GM19023 (cell line): ENCODE measurements at regions not wholly inside any gene's neighbourhood (a gene's known extent, or its start where the extent isn't known, plus 50 kb on each side); places are given as distances from the start of the nearest gene placed in this dataset.
"Not testable (repeated sequence)": the region's sequence is repeated elsewhere in the genome, so short reads cannot be mapped to it uniquely, and the experiment has no call there.

ENCODE experiments used
- ATAC-seq: cut with Tn5 transposase; IDR thresholded peaks from one replicate; pipeline ENCODE4 v1.9.1; 2021; ENCODE audit warnings: mild to moderate bottlenecking, moderate library complexity; ENCODE audit not compliant: unreplicated experiment

DNA sequence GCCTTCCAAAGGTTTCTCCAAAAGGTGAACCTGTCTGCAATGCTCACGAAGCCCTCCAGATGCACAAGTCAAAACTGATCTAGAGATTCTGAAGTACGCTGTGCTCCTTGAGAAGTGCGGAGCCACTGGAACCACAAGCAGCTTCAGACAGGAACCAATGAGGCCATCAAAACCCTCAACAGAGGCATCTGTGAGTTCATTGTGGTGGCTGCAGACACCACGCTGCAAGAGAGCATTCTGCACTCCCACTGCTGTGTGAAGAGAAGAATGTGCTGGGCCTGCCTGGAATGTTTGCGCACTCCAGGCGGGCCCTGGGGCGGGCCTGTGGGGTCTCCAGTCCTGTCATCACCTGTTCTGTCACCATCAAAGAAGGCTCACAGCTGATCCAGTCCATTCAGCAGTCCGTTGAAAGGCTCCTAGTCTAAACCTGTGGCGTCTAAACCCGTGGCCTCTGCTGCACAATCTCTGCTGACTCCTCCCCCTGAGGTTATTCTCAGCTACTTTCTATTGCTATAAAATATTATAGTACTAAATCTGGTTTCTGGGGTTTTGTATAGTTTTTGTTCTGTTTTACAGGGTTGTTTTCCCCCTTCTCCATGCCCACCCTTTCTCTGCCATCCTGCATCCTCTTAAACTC is 111.6 kb downstream of the PPIAL4A start:
- not testable (repeated sequence) for ATAC-seq

DNA sequence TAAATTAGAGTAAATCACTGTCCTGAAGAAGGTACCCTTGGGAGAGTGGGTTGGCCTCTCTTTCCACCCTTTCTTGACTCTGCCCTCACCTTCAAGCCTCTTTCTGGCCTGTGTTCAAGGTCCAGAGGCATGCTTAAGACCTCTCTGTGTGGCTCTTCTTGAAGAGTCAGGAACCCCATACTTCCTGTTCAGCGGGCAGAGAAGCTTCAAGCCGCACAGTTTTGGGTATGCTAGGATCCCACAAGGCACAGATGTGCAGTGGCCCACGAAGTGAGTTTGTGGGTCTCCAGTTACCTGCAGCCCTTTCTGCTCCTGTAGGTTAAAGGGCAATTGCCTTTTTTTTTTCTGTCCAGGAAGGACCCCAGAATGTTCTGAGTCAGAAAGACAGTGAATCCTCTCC is 113.7 kb downstream of the PPIAL4A start:
- not testable (repeated sequence) for ATAC-seq

DNA sequence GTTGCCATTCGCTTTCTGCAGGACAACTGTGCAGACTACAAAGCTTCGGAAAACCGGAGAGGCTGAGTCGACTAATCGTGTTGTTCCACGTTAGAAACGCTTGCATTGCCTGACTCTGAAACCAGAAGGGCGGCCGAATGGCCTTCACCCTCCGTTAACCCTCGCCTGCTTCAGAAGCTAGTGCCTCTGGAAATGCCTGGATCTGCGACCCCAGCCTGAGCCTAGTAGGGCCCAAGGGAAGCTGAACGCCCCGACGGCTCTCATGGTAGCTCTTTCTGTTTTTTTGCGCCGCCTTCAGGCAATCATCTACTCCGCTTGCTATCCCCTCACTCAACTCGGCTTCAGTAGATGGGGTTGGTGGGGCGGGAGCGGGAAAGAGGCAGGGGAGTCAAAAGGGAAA is 117.3 kb downstream of the PPIAL4A start:
- ATAC-seq = not testable (repeated sequence)

DNA sequence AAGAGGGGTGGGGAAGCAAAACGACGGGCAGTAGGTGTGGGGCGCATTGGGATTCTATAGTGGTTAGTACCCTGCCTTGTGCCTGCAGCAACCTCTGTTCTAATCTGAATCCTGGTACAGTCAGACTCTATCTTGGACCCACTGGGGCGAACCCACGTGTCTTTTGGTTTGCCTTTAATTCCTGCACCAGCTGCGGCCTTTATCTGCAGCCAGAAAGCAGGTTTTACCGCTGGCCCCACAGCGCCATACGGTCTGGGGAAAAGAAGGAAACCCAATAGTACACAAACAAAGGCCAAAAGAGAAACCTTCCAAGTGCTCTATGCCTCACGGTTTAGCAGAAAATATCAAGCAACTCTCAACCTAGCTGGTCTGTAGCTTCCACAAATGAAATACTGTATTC is 118.2 kb downstream of the PPIAL4A start:
- not testable (repeated sequence) for ATAC-seq

DNA sequence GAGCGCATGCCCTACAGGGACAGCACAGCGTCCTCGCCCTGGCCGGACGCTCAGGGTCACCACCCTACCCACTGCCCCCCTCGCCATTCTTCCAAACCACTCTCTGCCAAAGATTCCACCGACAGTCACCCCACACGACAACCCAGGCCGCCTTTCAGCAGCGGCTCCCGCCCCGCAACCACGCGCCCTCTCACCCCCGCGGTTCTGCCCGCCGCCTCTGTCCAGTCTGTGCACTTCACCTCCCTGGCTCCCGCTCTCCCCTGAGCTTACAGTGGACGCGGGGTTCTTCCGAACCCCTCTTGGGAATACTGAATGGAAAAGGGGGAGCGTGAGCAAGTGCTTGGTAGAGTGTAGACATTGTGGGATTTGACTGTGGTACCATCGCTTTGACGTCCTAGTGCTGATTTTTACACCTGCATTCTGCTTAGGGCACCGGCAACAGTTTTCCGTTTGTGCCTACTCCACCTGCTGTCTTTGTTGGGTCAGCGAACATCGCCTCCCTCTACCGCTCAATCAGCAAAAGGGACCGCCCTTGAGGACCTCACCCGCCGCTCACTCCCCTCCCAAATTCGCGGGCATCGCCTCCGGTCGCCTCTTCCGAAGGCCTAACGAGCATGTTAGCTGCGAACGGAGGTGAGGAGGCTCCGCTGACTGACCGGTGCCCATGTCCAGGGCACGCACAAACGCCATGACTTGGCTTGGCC is 119.1 kb downstream of the PPIAL4A start:
- ATAC-seq = not testable (repeated sequence)

DNA sequence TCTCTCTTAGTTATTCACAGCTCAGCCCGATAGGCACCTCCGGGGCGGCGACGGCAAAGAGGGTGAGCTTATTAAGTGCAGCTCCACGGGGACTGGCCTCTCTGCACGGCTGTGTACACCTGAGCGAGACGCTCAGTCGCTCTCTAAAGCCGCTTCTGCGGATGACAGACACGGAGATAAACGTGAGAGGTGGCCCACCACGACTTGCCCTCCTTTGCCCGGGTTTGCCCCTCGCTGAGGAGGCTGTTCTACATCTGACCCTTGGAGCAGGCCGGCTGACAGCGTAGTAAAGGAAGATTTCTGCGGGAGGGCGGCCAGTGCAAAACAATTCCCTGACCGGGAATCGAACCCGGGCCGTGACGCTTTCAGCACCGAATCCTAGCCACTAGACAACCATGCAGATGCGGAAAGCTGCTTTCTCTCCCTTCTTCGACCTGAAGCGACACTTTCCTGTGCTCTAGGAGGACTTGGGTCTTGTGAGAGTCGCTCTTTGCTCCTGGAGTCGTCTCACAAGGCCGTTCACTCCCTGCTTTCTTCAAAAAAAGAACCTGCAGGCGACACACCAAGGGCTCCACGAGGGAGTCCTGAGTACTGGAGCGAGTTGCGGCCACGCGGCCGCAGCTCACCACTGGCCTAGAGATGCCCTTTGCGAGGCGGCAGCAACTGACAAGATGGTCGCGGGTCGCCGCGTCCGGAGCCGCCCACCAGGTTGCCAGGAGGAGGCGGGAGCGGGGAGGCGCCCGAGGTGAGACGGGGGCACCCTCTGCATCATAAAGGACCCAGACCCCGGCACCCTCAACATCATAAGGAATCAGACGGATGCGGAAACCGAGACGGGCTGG is 119.9 kb downstream of the PPIAL4A start:
- ATAC-seq = not testable (repeated sequence)

DNA sequence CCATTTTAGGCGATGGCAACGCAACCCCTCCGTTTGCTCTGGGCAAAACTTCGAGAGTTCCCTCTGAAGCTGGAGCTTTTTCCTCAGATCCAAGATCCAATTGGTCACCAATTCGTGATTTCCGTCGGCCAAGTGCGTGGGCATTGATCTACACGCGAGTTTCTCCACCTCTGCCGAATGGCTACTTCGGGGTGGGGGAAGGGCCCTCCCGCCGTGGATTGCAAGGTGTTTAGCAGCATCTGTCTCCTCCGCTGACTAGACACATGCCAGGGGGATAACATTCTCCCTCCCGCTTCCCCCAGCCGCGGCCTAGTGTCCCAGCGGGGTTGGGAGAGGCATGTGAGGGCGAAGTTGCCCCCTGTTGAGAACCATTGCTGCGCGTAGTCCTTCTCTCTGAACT is 120.6 kb downstream of the PPIAL4A start:
- not testable (repeated sequence) for ATAC-seq

DNA sequence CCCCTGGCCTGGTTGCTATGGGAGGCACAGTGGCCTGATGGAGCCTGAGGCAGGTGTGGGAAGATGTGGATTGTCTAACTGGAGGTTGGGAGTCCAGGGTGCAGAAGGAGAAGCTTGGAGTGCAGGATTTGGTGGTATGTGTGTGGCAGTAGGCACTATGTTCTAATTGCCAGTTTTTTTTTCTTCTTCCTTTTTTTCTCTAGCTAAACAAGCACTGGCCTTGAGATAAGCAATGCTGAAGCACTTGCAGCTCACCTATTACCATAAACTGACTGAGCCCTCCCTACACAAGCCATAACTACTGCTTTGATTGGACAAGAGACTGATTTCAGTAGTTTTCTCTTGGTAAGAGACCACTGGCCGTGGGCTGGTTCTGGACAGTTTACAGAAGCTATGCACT is 123.6 kb downstream of the PPIAL4A start:
- not testable (repeated sequence) for ATAC-seq

DNA sequence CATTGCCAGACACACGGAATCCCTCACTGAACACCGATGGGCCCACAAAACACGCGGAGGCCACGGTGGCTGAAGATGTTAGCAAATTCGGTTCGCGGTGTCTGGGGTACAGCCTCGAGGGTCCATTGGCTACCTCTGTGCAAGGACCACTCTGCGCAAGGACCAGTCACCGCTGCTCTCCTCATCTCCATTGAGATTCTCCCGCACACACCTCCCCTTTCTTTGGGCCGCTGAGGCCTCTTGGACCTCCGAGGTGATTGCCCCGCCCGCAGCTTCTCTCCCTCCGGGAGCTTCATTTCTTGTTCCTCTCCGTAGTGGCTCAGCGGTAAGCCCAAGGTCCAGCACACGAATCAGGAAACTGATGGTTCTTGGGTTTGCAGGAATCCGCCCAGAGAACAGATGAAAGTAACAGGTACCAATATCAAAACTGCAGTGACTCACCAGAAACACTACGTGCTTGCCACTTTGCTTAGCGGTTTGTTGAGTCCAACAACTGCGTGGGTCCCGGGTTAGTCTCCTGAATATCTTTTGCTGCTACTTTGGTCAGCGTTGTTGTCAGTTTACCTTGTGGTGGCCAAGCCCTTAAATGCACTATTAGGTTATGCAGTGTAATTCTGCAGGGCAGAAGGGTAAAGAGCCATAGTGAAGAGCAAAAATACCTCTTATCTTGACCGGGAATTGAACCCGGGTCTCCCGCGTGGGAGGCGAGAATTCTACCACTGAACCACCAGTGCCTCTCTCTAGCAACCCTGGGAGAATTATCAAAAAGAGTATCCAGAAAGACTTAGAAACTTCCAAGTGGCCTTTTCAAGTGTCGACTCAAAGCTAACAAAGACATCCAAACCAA is 126.8 kb downstream of the PPIAL4A start:
- ATAC-seq = not testable (repeated sequence)

DNA sequence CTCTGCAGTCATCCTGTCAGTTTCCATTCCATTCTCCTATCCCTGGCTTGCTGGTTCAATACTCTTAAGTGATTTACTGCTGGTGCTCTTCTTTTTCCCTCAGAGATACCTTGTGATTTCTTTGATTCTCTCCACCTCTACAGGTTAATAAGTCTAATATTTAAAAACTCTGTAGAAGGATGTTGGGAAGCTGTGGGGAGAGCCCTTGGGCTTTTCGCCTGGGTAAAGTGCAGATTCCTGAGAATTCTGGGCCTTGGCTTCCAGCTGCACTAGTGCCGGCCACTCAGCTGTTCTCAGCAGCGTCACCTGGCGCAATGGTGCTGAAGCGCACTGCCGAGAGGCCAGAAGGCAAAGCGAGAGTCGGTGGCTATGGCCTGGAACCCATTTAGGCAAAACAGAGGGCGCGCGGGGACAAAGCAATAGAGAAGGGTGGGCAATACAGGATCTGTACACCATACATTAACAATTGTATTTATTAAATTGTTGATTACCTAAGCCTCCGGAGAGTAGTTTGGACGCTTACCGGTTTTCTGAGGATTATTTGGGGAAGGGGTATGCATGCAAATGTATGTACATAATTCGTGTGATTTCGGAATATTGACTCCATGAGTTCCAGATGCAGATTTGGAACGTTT is 130.3 kb downstream of the PPIAL4A start:
- ATAC-seq = not testable (repeated sequence)

DNA sequence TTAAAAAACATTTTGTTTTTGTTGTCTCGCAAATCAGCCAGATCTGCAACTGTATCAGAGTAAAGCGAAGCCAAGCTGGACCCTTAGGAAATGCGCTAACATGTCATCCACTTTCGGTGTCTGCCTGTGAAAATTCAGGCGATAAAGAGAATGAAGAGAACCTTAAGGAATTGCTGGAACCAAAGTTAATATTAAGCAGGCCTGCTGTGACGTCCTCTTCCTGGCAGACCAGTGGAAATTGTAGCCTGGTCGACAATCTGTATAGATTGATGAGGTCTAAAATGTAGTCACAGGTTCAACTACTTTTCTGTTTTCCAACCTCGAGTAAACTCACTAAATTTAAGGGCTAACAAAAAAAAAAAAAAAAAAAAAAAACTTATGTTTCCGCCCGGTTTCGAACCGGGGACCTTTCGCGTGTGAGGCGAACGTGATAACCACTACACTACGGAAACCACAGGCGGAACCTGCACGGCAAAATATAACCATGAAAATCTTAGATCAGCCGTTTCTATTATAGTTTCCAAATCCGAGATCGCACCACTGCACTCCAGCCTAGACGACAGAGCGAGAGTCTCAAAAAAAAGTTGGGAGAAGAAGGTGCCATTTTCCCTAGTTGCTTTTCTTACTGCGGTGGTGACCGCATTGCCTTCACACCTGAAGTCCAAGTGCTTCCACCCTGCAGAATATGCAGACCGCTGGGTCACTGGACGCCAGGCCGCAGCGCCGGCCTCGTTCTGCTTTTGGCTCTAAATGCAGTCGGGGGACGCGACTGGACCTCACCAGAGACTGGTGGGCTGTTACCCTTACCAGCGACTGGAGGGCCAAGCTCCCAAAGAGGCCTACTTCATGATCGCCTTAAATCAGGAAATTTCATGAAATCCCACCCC is 131.0 kb downstream of the PPIAL4A start:
- ATAC-seq = not testable (repeated sequence)

DNA sequence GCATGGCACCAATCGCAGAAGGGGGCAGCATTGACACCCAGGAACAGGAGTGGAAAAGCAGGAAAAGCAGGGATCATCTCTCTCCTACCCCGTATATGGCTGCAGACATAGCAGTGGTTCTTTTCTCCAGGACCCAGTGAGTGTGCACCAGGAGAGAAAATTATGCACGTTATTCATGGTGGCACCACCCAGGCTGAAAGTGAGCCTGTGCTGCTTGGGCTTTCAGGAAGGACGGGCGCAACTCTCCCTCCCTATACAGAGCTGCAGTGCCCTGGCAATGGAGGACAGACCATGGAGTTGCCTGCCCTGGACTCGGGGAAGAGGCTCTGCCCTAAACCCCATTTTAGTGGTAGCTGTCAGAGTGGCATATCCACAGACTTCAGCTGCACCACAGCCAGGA is 132.1 kb downstream of the PPIAL4A start:
- ATAC-seq = not testable (repeated sequence)

DNA sequence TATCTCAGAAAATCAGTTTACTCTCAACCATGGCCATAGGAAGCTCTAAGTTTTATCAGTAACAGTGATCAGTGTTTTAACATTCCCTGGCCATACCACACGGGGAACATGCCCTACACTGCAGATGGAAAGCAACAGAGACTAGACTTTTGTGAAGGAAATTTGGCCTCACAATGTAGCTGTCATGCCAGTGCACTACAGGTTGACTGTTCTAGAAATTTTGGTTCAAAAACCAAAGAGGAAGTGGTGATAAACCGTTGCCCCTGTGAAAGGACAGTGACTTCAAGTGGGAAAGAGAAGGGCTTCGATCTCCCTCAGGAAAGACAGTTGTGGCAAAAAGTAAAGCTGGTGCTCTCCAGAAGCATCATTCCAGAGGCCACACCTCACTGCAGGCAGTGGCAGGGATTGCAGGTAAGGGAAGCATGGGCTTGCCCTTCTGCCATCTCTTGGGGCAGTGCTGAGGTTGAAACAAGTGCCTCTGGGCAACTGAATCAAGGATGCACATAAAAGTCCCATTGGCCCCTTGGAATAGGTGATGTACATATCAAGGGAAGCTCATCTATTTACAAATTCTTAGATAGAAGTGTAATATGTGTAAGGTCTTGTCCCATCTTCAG is 143.4 kb downstream of the PPIAL4A start:
- ATAC-seq = not testable (repeated sequence)

DNA sequence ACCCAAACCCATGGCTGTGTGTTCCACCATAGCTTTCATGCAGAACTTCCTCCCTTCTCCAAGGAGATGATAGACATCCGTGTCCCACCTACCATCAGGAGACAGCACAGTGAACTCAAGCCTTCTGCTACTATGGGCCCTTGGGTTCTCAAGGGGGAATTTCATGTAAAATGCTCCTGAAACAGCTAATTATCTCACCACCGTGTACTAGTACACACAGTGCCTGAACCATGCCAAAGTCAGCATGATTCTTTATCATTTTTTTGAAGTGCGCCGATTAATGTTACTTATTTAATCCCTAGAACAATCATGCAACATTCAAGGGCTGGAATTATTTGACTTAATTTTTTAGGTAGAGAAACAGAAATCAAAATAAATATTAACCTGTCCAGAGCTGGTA is 147.2 kb downstream of the PPIAL4A start:
- not testable (repeated sequence) for ATAC-seq

DNA sequence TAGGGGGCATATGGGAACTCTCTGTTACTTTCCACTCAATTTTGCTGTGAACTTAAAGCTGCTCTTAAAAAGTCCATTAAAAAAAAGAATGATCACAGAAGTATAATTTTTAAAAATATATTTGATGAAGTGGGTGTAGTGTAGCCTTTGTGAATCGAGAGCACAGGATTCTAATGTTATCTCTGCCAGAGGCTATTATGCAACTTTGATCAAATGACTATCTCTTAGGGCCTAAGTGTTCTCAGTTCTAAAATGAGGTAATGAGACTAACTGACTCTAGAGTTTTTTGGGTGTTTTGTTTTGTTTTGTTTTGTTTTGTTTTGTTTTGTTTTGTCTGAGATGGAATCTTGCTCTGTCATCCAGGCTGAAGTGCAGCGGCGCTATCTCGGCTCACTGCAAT is 143.2 kb downstream of the FAM72B start:
- ATAC-seq = not testable (repeated sequence)

DNA sequence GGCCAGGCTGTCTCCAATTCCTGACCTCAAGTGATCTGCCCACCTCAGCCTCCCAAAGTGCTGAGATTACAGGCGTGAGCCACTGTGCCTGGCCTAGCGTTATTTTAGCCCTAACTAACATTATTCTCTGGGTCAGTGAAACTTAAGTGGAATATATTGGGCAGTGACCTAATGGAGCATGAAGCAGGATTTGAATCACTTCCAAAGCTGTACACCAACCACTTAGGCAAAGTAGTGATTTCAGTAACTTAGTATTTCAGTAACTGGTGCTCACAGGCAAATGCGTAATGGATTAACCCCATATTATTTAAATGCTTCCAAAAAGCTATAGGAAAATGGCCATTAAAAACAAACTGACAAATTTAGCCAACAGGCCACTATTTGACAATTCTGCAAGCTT is 142.6 kb downstream of the FAM72B start:
- not testable (repeated sequence) for ATAC-seq

DNA sequence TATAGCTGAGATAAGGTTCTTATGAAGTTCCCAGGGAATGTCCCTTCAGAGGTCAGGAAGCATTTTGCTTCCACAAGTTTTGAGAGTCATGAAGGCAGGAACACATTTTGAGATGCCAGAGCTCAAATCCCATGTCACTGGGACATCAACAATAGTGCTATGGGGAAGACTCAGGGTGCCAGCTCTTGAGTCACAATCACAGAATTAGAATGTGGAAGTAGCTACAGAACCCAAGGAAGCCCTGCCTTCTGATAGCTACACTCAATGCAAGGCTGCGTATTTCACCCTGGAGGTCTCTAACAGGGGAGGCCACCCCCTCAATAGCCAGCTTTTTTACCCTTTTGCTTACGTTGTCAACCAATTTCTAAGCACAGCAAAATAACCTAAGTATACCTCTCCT is 141.3 kb downstream of the FAM72B start:
- ATAC-seq = not testable (repeated sequence)

DNA sequence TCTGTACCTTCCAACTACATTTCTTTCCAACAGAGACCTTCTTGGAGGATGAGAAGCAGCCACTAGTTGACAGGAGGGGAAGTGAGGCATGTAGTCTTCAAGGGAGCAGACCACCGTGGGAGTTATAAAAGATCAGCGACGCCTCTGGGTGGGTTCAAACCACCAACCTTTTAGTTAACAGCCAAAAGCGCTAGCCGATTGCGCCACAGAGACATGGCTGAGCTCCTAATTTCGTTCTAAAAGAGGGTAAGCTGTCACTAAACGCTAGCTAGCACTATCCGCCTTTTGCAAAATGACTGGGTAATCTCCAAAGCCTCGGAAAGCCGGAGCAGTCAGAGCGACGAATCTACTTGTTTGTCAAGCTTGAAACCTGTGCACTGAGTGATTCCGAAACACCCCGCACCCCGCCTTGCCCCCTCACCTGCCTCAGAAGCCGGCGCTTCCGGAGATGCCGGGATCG is 135.8 kb downstream of the FAM72B start:
- not testable (repeated sequence) for ATAC-seq
